ENCODE measurements at regions not wholly inside any gene's neighbourhood (a gene's known extent, or its start where the extent isn't known, plus 50 kb on each side); places are given as distances from the start of the nearest gene placed in this dataset.

- no peak for TF ChIP-seq CTCF (IDR thresholded peaks at IDR 0.05)
- no peak for TF ChIP-seq POLR2A (IDR thresholded peaks at IDR 0.05)
- TF ChIP-seq POLR2AphosphoS5 (IDR thresholded peaks at IDR 0.05): no peak
These were observed 537.2 kb upstream of the API5 start for GRCh38 chr11:42774567-42774966.

All from suprapubic skin (tissue), 4 donors.